HepG2 (cell line): ENCODE measurements at regions not wholly inside any gene's neighbourhood (a gene's known extent, or its start where the extent isn't known, plus 50 kb on each side); places are given as distances from the start of the nearest gene placed in this dataset.

Experiments
- CCDC6 ChIP-seq: sonication (generic); formaldehyde crosslinking; IDR thresholded peaks from 2 replicates; pipeline ENCODE4 v1.8.1; 2022; ENCODE audit warnings: mild to moderate bottlenecking, missing genetic modification reagents, moderate library complexity
- FOXO1 ChIP-seq: sonication (generic); formaldehyde crosslinking; IDR thresholded peaks from 2 replicates; pipeline ENCODE4 v1.4.0; 2020; ENCODE audit warnings: missing genetic modification reagents
- FOXP1 ChIP-seq, 2 experiments: fragments of 450-650 bp in 1 of 2; IDR thresholded peaks; 2 replicates each; pipeline ENCODE4 v1.6.1; 2017 to 2018; ENCODE audit warnings: antibody characterized with exemption in 1 of 2
- FUBP1 ChIP-seq: sonication (generic); formaldehyde crosslinking; IDR thresholded peaks from 2 replicates; pipeline ENCODE4 v1.5.1; 2020; ENCODE audit warnings: missing genetic modification reagents, mild to moderate bottlenecking, borderline replicate concordance
- HIC2 ChIP-seq: sonication (generic); formaldehyde crosslinking; IDR thresholded peaks from 2 replicates; pipeline ENCODE4 v1.9.0; 2022; ENCODE audit warnings: low read depth, missing genetic modification reagents
- IKZF1 ChIP-seq: fragments of 450-650 bp; IDR thresholded peaks from 2 replicates; pipeline ENCODE4 v1.7.1; 2016
- MXI1 ChIP-seq: IDR thresholded peaks from 3 replicates; pipeline ENCODE4 v1.6.1; 2012; ENCODE audit warnings: low read depth, low read length, inconsistent platforms, borderline replicate concordance
- NCOR1 ChIP-seq: fragments of 200-600 bp; sonication (generic); IDR thresholded peaks from 2 replicates; pipeline ENCODE4 v1.7.0; 2017; ENCODE audit warnings: antibody characterized with exemption, low read length, borderline replicate concordance
- RNF2 ChIP-seq: fragments of 450-650 bp; conservative IDR thresholded peaks from 2 replicates; pipeline ENCODE4 v1.6.1; 2016; ENCODE audit warnings: low read depth
- ZBTB20 ChIP-seq: sonication (generic); formaldehyde crosslinking; IDR thresholded peaks from 2 replicates; pipeline ENCODE4 v1.8.1; 2023; ENCODE audit warnings: missing genetic modification reagents, low read depth, mild to moderate bottlenecking, borderline replicate concordance
- ZKSCAN5 ChIP-seq: sonication (generic); formaldehyde crosslinking; IDR thresholded peaks from 2 replicates; pipeline ENCODE4 v1.5.1; 2020; ENCODE audit warnings: mild to moderate bottlenecking, missing genetic modification reagents
- ZMAT3 ChIP-seq: sonication (generic); formaldehyde crosslinking; conservative IDR thresholded peaks from 2 replicates; pipeline ENCODE4 v1.7.0; 2021; ENCODE audit warnings: missing genetic modification reagents
- ZNF326 ChIP-seq: sonication (generic); formaldehyde crosslinking; IDR thresholded peaks from 2 replicates; pipeline ENCODE4 v1.4.0; 2020; ENCODE audit warnings: missing genetic modification reagents, borderline replicate concordance
- ZNF33A ChIP-seq: sonication (generic); formaldehyde crosslinking; IDR thresholded peaks from 2 replicates; pipeline ENCODE4 v1.5.1; 2020; ENCODE audit warnings: missing genetic modification reagents, mild to moderate bottlenecking, moderate library complexity, borderline replicate concordance
- ZNF468 ChIP-seq: sonication (generic); formaldehyde crosslinking; IDR thresholded peaks from 2 replicates; pipeline ENCODE4 v1.8.0; 2022; ENCODE audit warnings: mild to moderate bottlenecking, moderate library complexity, missing genetic modification reagents
- ZNF792 ChIP-seq: IDR thresholded peaks from 2 replicates; pipeline ENCODE4 v1.6.1; 2016
- ZNF850 ChIP-seq: sonication (generic); formaldehyde crosslinking; conservative IDR thresholded peaks from 2 replicates; pipeline ENCODE4 v1.9.0; 2021; ENCODE audit warnings: mild to moderate bottlenecking, missing genetic modification reagents
- ZSCAN22 ChIP-seq: sonication (generic); formaldehyde crosslinking; IDR thresholded peaks from 2 replicates; pipeline ENCODE4 v1.4.0; 2020; ENCODE audit warnings: mild to moderate bottlenecking, missing genetic modification reagents
- TF ChIP-seq, protein P1 (sequence below): sonication (generic); formaldehyde crosslinking; IDR thresholded peaks from 2 replicates; pipeline ENCODE4; 2020; ENCODE audit warnings: missing genetic modification reagents, mild to moderate bottlenecking, borderline replicate concordance
- TF ChIP-seq, protein P2 (sequence below): sonication (generic); formaldehyde crosslinking; IDR thresholded peaks from 2 replicates; pipeline ENCODE4 v1.4.0; 2020; ENCODE audit warnings: missing genetic modification reagents, borderline replicate concordance

DNA sequence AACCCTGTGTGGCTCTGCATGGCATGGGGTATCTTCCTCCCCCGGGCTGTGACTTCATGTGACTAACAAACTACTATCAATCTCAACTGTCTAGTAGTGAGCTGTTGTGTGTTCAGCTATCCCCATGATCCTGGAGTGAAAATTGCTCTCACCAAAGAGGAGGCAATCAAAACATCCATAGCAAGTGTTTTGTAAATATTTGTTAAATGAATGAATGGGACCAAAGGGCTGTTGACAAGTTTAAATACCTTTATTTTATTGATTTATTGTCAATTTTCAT is 138.1 kb upstream of the CPM start (continued):
- TF ChIP-seq MXI1 (no peak), FUBP1 (CRISPR knock-in tag) (no peak), ZNF326 (CRISPR knock-in tag) (no peak), ZNF33A (CRISPR knock-in tag) (no peak), ZNF850 (CRISPR knock-in tag) (no peak), IKZF1 (no peak), ZSCAN22 (CRISPR knock-in tag) (no peak), ZBTB20 (CRISPR knock-in tag) (no peak), ZNF468 (CRISPR knock-in tag) (no peak), FOXP1 (IDR thresholded peaks at IDR 0.05) (no peak), FOXP1 (CRISPR knock-in tag; IDR thresholded peaks at IDR 0.05) (0 out of 2 replicates have a peak, but pooled peaks have one; percentile 18), ZKSCAN5 (no peak), FOXO1 (CRISPR knock-in tag) (no peak), CCDC6 (CRISPR knock-in tag) (no peak), NCOR1 (no peak), ZNF792 (peak; percentile 48; the same call in 1 of the 2 replicates), RNF2 (no peak), ZMAT3 (CRISPR knock-in tag) (0 out of 2 replicates have a peak, but pooled peaks have one; percentile 14), HIC2 (CRISPR knock-in tag) (0 out of 2 replicates have a peak, but pooled peaks have one; percentile 5)
- TF ChIP-seq, protein P1, sequence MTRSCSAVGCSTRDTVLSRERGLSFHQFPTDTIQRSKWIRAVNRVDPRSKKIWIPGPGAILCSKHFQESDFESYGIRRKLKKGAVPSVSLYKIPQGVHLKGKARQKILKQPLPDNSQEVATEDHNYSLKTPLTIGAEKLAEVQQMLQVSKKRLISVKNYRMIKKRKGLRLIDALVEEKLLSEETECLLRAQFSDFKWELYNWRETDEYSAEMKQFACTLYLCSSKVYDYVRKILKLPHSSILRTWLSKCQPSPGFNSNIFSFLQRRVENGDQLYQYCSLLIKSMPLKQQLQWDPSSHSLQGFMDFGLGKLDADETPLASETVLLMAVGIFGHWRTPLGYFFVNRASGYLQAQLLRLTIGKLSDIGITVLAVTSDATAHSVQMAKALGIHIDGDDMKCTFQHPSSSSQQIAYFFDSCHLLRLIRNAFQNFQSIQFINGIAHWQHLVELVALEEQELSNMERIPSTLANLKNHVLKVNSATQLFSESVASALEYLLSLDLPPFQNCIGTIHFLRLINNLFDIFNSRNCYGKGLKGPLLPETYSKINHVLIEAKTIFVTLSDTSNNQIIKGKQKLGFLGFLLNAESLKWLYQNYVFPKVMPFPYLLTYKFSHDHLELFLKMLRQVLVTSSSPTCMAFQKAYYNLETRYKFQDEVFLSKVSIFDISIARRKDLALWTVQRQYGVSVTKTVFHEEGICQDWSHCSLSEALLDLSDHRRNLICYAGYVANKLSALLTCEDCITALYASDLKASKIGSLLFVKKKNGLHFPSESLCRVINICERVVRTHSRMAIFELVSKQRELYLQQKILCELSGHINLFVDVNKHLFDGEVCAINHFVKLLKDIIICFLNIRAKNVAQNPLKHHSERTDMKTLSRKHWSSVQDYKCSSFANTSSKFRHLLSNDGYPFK = no peak
- TF ChIP-seq, protein P2, sequence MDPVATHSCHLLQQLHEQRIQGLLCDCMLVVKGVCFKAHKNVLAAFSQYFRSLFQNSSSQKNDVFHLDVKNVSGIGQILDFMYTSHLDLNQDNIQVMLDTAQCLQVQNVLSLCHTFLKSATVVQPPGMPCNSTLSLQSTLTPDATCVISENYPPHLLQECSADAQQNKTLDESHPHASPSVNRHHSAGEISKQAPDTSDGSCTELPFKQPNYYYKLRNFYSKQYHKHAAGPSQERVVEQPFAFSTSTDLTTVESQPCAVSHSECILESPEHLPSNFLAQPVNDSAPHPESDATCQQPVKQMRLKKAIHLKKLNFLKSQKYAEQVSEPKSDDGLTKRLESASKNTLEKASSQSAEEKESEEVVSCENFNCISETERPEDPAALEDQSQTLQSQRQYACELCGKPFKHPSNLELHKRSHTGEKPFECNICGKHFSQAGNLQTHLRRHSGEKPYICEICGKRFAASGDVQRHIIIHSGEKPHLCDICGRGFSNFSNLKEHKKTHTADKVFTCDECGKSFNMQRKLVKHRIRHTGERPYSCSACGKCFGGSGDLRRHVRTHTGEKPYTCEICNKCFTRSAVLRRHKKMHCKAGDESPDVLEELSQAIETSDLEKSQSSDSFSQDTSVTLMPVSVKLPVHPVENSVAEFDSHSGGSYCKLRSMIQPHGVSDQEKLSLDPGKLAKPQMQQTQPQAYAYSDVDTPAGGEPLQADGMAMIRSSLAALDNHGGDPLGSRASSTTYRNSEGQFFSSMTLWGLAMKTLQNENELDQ (CRISPR knock-in tag) = no peak
